H1 (cell line): ENCODE measurements at regions not wholly inside any gene's neighbourhood (a gene's known extent, or its start where the extent isn't known, plus 50 kb on each side); places are given as distances from the start of the nearest gene placed in this dataset.

Source experiments
- CTCF ChIA-PET: fragments of 300-600 bp; sonication (Branson Sonifier 250); formaldehyde crosslinking; loops from one replicate; lab custom pipeline; 2021; ENCODE audit not compliant: partially characterized antibody; lab: Charles Lee
- POLR2A ChIA-PET: fragments of 300-600 bp; sonication (Branson Sonifier 250); formaldehyde crosslinking; loops from one replicate; lab custom pipeline; 2021; ENCODE audit warnings: inconsistent platforms; ENCODE audit not compliant: partially characterized antibody; lab: Charles Lee
- DNase-seq, 2 experiments: peaks; one replicate each; pipeline versions ENCODE4 v3.0.0 to v3.0.0-alpha.2; 2010 to 2022; ENCODE audit warnings: low spot score in 2 of 2, low read depth in 1 of 2, mixed read lengths in 1 of 2
- FAIRE-seq: peaks from 2 replicates; lab custom pipeline; 2011; peaks lifted over from hg19 to GRCh38; lab: Jason Lieb, UNC
- H2AFZ ChIP-seq: 2 replicates; pipeline ENCODE4 v1.8.1; 2012; ENCODE audit warnings: low read length, inconsistent platforms
- H2AK5ac ChIP-seq: 2 replicates; pipeline ENCODE4 v1.6.1; 2013; ENCODE audit warnings: low read depth, low read length
- H2BK120ac ChIP-seq: replicated peaks from 2 replicates; pipeline ENCODE3; 2013; ENCODE audit warnings: low read depth, low read length, inconsistent platforms
- H2BK12ac ChIP-seq: 2 replicates; pipeline ENCODE4 v1.6.1; 2013; ENCODE audit warnings: low read depth, low read length
- H2BK15ac ChIP-seq: 2 replicates; pipeline ENCODE4 v1.6.1; 2013; ENCODE audit warnings: low read length
- H2BK20ac ChIP-seq: 2 replicates; pipeline ENCODE4 v1.6.1; 2013; ENCODE audit warnings: low read length
- H2BK5ac ChIP-seq: 2 replicates; pipeline ENCODE4 v1.6.1; 2013; ENCODE audit warnings: low read depth, low read length
- H3K14ac ChIP-seq: 2 replicates; pipeline ENCODE4 v1.6.1; 2013; ENCODE audit warnings: inconsistent platforms; ENCODE audit not compliant: insufficient read length
- H3K18ac ChIP-seq: 2 replicates; pipeline ENCODE4 v1.6.1; 2013; ENCODE audit warnings: low read length; ENCODE audit errors: extremely low read depth
- H3K23ac ChIP-seq: 2 replicates; pipeline ENCODE4 v1.6.1; 2013; ENCODE audit warnings: inconsistent platforms; ENCODE audit not compliant: insufficient read length
- H3K23me2 ChIP-seq: 2 replicates; pipeline ENCODE4 v1.6.1; 2013; ENCODE audit warnings: low read depth, low read length
- H3K27ac ChIP-seq: 2 replicates; pipeline ENCODE4 v1.6.1; 2011; ENCODE audit warnings: low read depth, low read length, inconsistent platforms
- H3K27me3 ChIP-seq, 4 experiments: replicated peaks in 1 of 4; 1 replicate in 1 of 4; 2 replicates in 3 of 4; pipeline versions ENCODE4 v1.6.1 to v1.8.1; 2011 to 2013; ENCODE audit warnings: low read length in 3 of 4, mild to moderate bottlenecking in 3 of 4, inconsistent platforms in 2 of 4, mixed read lengths in 2 of 4, moderate library complexity in 1 of 4; ENCODE audit not compliant: control insufficient read depth in 3 of 4, insufficient read depth in 3 of 4; ENCODE audit errors: extremely low read depth in 1 of 4
- H3K36me3 ChIP-seq, 4 experiments: 2 replicates each; pipeline versions ENCODE4 v1.6.1 to v1.8.1; 2011 to 2013; ENCODE audit warnings: mild to moderate bottlenecking in 4 of 4, low read length in 3 of 4, moderate library complexity in 2 of 4, control low read depth in 1 of 4, inconsistent platforms in 1 of 4; ENCODE audit not compliant: insufficient read depth in 4 of 4, control insufficient read depth in 2 of 4
- H3K4ac ChIP-seq: replicated peaks from 2 replicates; pipeline ENCODE3; 2013; ENCODE audit warnings: low read length, low read depth, mixed read lengths, inconsistent platforms; ENCODE audit not compliant: insufficient read length
- H3K4me1 ChIP-seq, 4 experiments: replicated peaks in 1 of 4; 1 replicate in 1 of 4; 2 replicates in 3 of 4; pipeline versions ENCODE4 v1.6.1 to v1.8.1; 2011 to 2013; ENCODE audit warnings: low read length in 3 of 4, inconsistent platforms in 2 of 4, mixed read lengths in 1 of 4; ENCODE audit not compliant: insufficient read depth in 4 of 4, control insufficient read depth in 3 of 4
- H3K4me2 ChIP-seq, 2 experiments: 2 replicates each; pipeline versions ENCODE4 v1.6.1 to v1.8.1; 2011 to 2013; ENCODE audit warnings: low read depth in 2 of 2, low read length in 2 of 2, control low read depth in 1 of 2, inconsistent platforms in 1 of 2, mild to moderate bottlenecking in 1 of 2; ENCODE audit not compliant: insufficient read depth in 1 of 2
- H3K4me3 ChIP-seq, 4 experiments: fragments of 200-600, 300-600 bp in 1 of 4; sonication (generic), shearing (Covaris generic), sonication (Bioruptor Twin) in 1 of 4; 2 replicates each; pipeline versions ENCODE4 v1.5.1 to v1.8.1; 2011 to 2016; ENCODE audit warnings: low read length in 4 of 4, low read depth in 3 of 4, control low read depth in 2 of 4, inconsistent platforms in 2 of 4, mild to moderate bottlenecking in 2 of 4, mixed read lengths in 1 of 4, moderate library complexity in 1 of 4; ENCODE audit not compliant: insufficient read depth in 2 of 4; ENCODE audit errors: extremely low read depth in 1 of 4
- H3K56ac ChIP-seq: replicated peaks from 2 replicates; pipeline ENCODE3; 2013; ENCODE audit warnings: low read depth, mild to moderate bottlenecking, mixed read lengths, low read length, inconsistent platforms; ENCODE audit not compliant: insufficient read length
- H3K79me1 ChIP-seq: 2 replicates; pipeline ENCODE4 v1.6.1; 2013; ENCODE audit warnings: low read depth, low read length, control low read depth
- H3K79me2 ChIP-seq, 2 experiments: 2 replicates each; pipeline versions ENCODE4 v1.6.1 to v1.8.1; 2012 to 2013; ENCODE audit warnings: low read length in 2 of 2, mild to moderate bottlenecking in 2 of 2, inconsistent platforms in 1 of 2; ENCODE audit not compliant: insufficient read depth in 2 of 2, control insufficient read depth in 1 of 2
- H3K9ac ChIP-seq, 4 experiments: replicated peaks in 1 of 4; 1 replicate in 1 of 4; 2 replicates in 3 of 4; pipeline versions ENCODE4 v1.6.1 to v1.8.1; 2011 to 2013; ENCODE audit warnings: low read depth in 3 of 4, low read length in 3 of 4, control low read depth in 2 of 4, mild to moderate bottlenecking in 2 of 4, moderate library complexity in 2 of 4, inconsistent platforms in 1 of 4; ENCODE audit errors: extremely low read depth in 1 of 4
- H3K9me3 ChIP-seq, 2 experiments: 2 replicates each; pipeline versions ENCODE4 v1.6.1 to v1.8.1; 2012 to 2013; ENCODE audit warnings: mild to moderate bottlenecking in 2 of 2, moderate library complexity in 2 of 2, control low read depth in 1 of 2, inconsistent platforms in 1 of 2, low read depth in 1 of 2, low read length in 1 of 2, mixed read lengths in 1 of 2; ENCODE audit not compliant: insufficient read depth in 2 of 2
- H4K20me1 ChIP-seq, 2 experiments: replicated peaks in 1 of 2; 2 replicates each; pipeline versions ENCODE3 to v1.8.1; 2011 to 2013; ENCODE audit warnings: inconsistent platforms in 2 of 2, low read length in 2 of 2, mild to moderate bottlenecking in 1 of 2; ENCODE audit not compliant: insufficient read depth in 2 of 2, control insufficient read depth in 1 of 2
- H4K5ac ChIP-seq: 2 replicates; pipeline ENCODE4 v1.6.1; 2013; ENCODE audit warnings: low read length, low read depth, mixed read lengths, inconsistent platforms; ENCODE audit not compliant: insufficient read length
- H4K8ac ChIP-seq: 2 replicates; pipeline ENCODE4 v1.8.0; 2013; ENCODE audit warnings: mild to moderate bottlenecking, moderate library complexity, low read length, inconsistent platforms; ENCODE audit not compliant: insufficient read depth; ENCODE audit errors: extremely low read depth
- H4K91ac ChIP-seq: replicated peaks from 2 replicates; pipeline ENCODE3; 2013; ENCODE audit warnings: low read length, mixed read lengths, inconsistent platforms; ENCODE audit not compliant: insufficient read length
- ASH2L ChIP-seq: fragments of 200-600, 300-600 bp; sonication (generic); IDR thresholded peaks from one replicate; pipeline ENCODE4 v1.7.1; 2017; ENCODE audit warnings: low read length
- BCL11A ChIP-seq, 2 experiments: IDR thresholded peaks; one replicate each; pipeline ENCODE4 v1.6.1; 2011; ENCODE audit warnings: low read depth in 2 of 2, low read length in 2 of 2, mild to moderate bottlenecking in 2 of 2
- CBX5 ChIP-seq: fragments of 300-800, 300-1000 bp; sonication (generic); IDR thresholded peaks from 2 replicates; pipeline ENCODE4 v1.7.1; 2016; ENCODE audit warnings: antibody characterized with exemption, low read length, low read depth
- CEBPB ChIP-seq: IDR thresholded peaks from 2 replicates; pipeline ENCODE4 v1.6.1; 2012; ENCODE audit warnings: low read depth, low read length
- CHD1 ChIP-seq: IDR thresholded peaks from 2 replicates; pipeline ENCODE4 v1.6.1; 2012; ENCODE audit warnings: low read depth, low read length, improper control_type of control experiment
- CTCF ChIP-seq, 3 experiments: IDR thresholded peaks; 1 replicate in 2 of 3; 2 replicates in 1 of 3; pipeline versions ENCODE4 v1.5.1 to v1.6.1; 2011; ENCODE audit warnings: low read length in 3 of 3, mild to moderate bottlenecking in 3 of 3, inconsistent platforms in 2 of 3, low read depth in 1 of 3, moderate library complexity in 1 of 3; ENCODE audit not compliant: insufficient read depth in 1 of 3; ENCODE audit errors: control extremely low read depth in 1 of 3
- GABPA ChIP-seq: IDR thresholded peaks from 2 replicates; pipeline ENCODE4 v1.6.1; 2011; ENCODE audit warnings: mild to moderate bottlenecking, low read length, moderate library complexity, borderline replicate concordance; ENCODE audit not compliant: insufficient read depth
- JUND ChIP-seq: IDR thresholded peaks from 2 replicates; pipeline ENCODE4 v1.6.1; 2011; ENCODE audit warnings: mild to moderate bottlenecking, improper control_type of control experiment, low read length
- MAFK ChIP-seq: IDR thresholded peaks from 2 replicates; pipeline ENCODE4 v1.6.1; 2012; ENCODE audit warnings: low read depth, mild to moderate bottlenecking, improper control_type of control experiment, low read length
- NANOG ChIP-seq: IDR thresholded peaks from 2 replicates; pipeline ENCODE4 v1.6.1; 2011; ENCODE audit warnings: low read length, low read depth, mild to moderate bottlenecking, inconsistent platforms; ENCODE audit not compliant: insufficient read depth, poor library complexity, severe bottlenecking
- SP1 ChIP-seq: IDR thresholded peaks from 2 replicates; pipeline ENCODE4 v1.6.1; 2011; ENCODE audit warnings: low read depth, low read length
- SRF ChIP-seq: IDR thresholded peaks from 2 replicates; pipeline ENCODE4 v1.6.1; 2011; ENCODE audit warnings: mild to moderate bottlenecking, low read depth, low read length, moderate library complexity
- SUZ12 ChIP-seq: fragments of 200-600 bp; sonication (generic); IDR thresholded peaks from 2 replicates; pipeline ENCODE4 v1.6.1; 2012; ENCODE audit warnings: mild to moderate bottlenecking, inconsistent platforms, low read length, moderate library complexity, mixed read lengths
- YY1 ChIP-seq: IDR thresholded peaks from 2 replicates; pipeline ENCODE4 v1.6.1; 2011; ENCODE audit warnings: low read depth, mild to moderate bottlenecking, low read length
- WGBS, 2 experiments: shearing (Covaris generic) in 1 of 2; methylation state at CpG; one replicate each; pipeline versions ENCODE4 v1.1.6 to v1.1.7; 2013 to 2015; ENCODE audit warnings: low lambda C conversion rate in 2 of 2, mixed read lengths in 2 of 2, inconsistent platforms in 1 of 2, low coverage in 1 of 2, missing lambda C conversion rate in 1 of 2; ENCODE audit not compliant: insufficient replicate concordance in 2 of 2, insufficient coverage in 1 of 2, insufficient read length in 1 of 2; ENCODE audit errors: extremely low coverage in 1 of 2, missing lambda C conversion rate in 1 of 2; 5-methylcytosine and 5-hydroxymethylcytosine counted together

- Histone ChIP-seq H3K27ac (no peak overlapping the region), H3K36me3 (no peaks in the 10 kb centered on the region), H4K5ac (no peak overlapping the region), H2BK12ac (no peak overlapping the region), H3K23me2 (no peaks in the 10 kb centered on the region), H3K4me2 (no peak overlapping the region), H2AFZ (no peak overlapping the region), H2BK5ac (no peak overlapping the region), H4K91ac (no peak overlapping the region), H3K9ac (no peak overlapping the region), H3K23ac (no peak overlapping the region), H3K9me3 (no peaks in the 10 kb centered on the region), H4K8ac (no peak overlapping the region), H3K18ac (no peak overlapping the region), H4K20me1 (no peaks in the 10 kb centered on the region), H3K4ac (no peak overlapping the region), H3K79me2 (no peaks in the 10 kb centered on the region), H3K27me3 (no peaks in the 10 kb centered on the region), H2AK5ac (no peak overlapping the region), H2BK20ac (no peak overlapping the region), H2BK15ac (no peak overlapping the region), H2BK120ac (no peak overlapping the region), H3K56ac (no peak overlapping the region), H3K79me1 (no peaks in the 10 kb centered on the region), H3K14ac (no peak overlapping the region), H3K4me3 (no peak overlapping the region), H3K4me1 (no peaks in the 10 kb centered on the region)
- POLR2A ChIA-PET = no interaction called here
- CTCF ChIA-PET = interaction anchor here (0.5 to 1.9 kb wide), 3 partner anchors 8 to 94 kb away, joined by 3 to 5 read pairs (median 4); no protein-coding TSS in a partner anchor
- 88% methylated on average over 4 of the region's 4 CpGs; no CpG with 5 or more reads in 1 of the 2 experiments for WGBS, 2 experiments
- no peak for DNase-seq
- no peak for FAIRE-seq
- TF ChIP-seq CEBPB = no peak
- TF ChIP-seq CHD1 = no peak
- no peak for TF ChIP-seq MAFK
- no peak for TF ChIP-seq SRF
- no peak for TF ChIP-seq ASH2L
- no peak for TF ChIP-seq NANOG
- TF ChIP-seq BCL11A (IDR thresholded peaks at IDR 0.05; ENCODE audit: low read depth in 2 of 2, low read length in 2 of 2) = no peak
- no peak for TF ChIP-seq CTCF (IDR thresholded peaks at IDR 0.05; ENCODE audit: control extremely low read depth in 1 of 3, insufficient read depth in 1 of 3, low read depth in 1 of 3, low read length in 3 of 3)
- no peak for TF ChIP-seq SP1
- TF ChIP-seq YY1 = no peak
- TF ChIP-seq GABPA = no peak
- TF ChIP-seq SUZ12 = no peak
- TF ChIP-seq CBX5 = no peak
- TF ChIP-seq JUND = no peak
Observed at GRCh38 chr6:154653853-154654252, 79.4 kb upstream of the SCAF8 start.
